Trophoblast cell (in vitro differentiated cells and primary cell): ENCODE measurements at regions not wholly inside any gene's neighbourhood (a gene's known extent, or its start where the extent isn't known, plus 50 kb on each side); places are given as distances from the start of the nearest gene placed in this dataset.

Experiments used
- DNase-seq, 2 donors: peaks; one replicate each; pipeline ENCODE4 v3.0.0-alpha.2; 2016
- H2AFZ ChIP-seq: 2 replicates; pipeline ENCODE4 v1.6.1; 2013; ENCODE audit warnings: low read length, moderate library complexity, mild to moderate bottlenecking; ENCODE audit not compliant: insufficient read depth, poor library complexity
- H2AK5ac ChIP-seq: 2 replicates; pipeline ENCODE4 v1.6.1; 2013; ENCODE audit warnings: mild to moderate bottlenecking, low read length
- H2BK120ac ChIP-seq: 2 replicates; pipeline ENCODE4 v1.6.1; 2013; ENCODE audit warnings: low read length, mild to moderate bottlenecking, moderate library complexity; ENCODE audit not compliant: insufficient read depth, poor library complexity
- H2BK12ac ChIP-seq: 2 replicates; pipeline ENCODE4 v1.6.1; 2013; ENCODE audit warnings: mild to moderate bottlenecking, low read length, moderate library complexity
- H2BK5ac ChIP-seq: 2 replicates; pipeline ENCODE4 v1.6.1; 2013; ENCODE audit warnings: low read length, low read depth, moderate library complexity, mild to moderate bottlenecking; ENCODE audit not compliant: poor library complexity
- H3K14ac ChIP-seq: 2 replicates; pipeline ENCODE4 v1.6.1; 2013; ENCODE audit warnings: mild to moderate bottlenecking, low read length
- H3K18ac ChIP-seq: 2 replicates; pipeline ENCODE4 v1.6.1; 2013; ENCODE audit warnings: mild to moderate bottlenecking, low read length
- H3K23ac ChIP-seq: 2 replicates; pipeline ENCODE4 v1.6.1; 2013; ENCODE audit warnings: low read length
- H3K27ac ChIP-seq: 2 replicates; pipeline ENCODE4 v1.5.1; 2013; ENCODE audit warnings: low read depth, mild to moderate bottlenecking, inconsistent platforms, low read length, moderate library complexity
- H3K27me3 ChIP-seq: 2 replicates; pipeline ENCODE4 v1.6.1; 2013; ENCODE audit warnings: inconsistent platforms, mild to moderate bottlenecking, low read length, moderate library complexity; ENCODE audit not compliant: insufficient read depth
- H3K36me3 ChIP-seq, 2 experiments: 1 replicate in 1 of 2; 2 replicates in 1 of 2; pipeline ENCODE4 v1.6.1; 2013; ENCODE audit warnings: low read length in 2 of 2, mild to moderate bottlenecking in 2 of 2, moderate library complexity in 1 of 2; ENCODE audit not compliant: insufficient read depth in 2 of 2, control insufficient read depth in 1 of 2
- H3K4ac ChIP-seq: 2 replicates; pipeline ENCODE4 v1.6.1; 2013; ENCODE audit warnings: low read depth, mild to moderate bottlenecking, low read length, moderate library complexity
- H3K4me1 ChIP-seq, 2 experiments: 1 replicate in 1 of 2; 2 replicates in 1 of 2; pipeline ENCODE4 v1.6.1; 2013; ENCODE audit warnings: low read length in 2 of 2, mild to moderate bottlenecking in 2 of 2, moderate library complexity in 1 of 2; ENCODE audit not compliant: insufficient read depth in 2 of 2, control insufficient read depth in 1 of 2
- H3K4me2 ChIP-seq: 2 replicates; pipeline ENCODE4 v1.6.1; 2013; ENCODE audit warnings: inconsistent platforms, mild to moderate bottlenecking, low read length, moderate library complexity
- H3K4me3 ChIP-seq: 2 replicates; pipeline ENCODE4 v1.5.1; 2013; ENCODE audit warnings: mild to moderate bottlenecking, low read depth, low read length, inconsistent platforms
- H3K79me1 ChIP-seq: one replicate; pipeline ENCODE4 v1.6.1; 2013; ENCODE audit warnings: low read length
- H3K79me2 ChIP-seq: 2 replicates; pipeline ENCODE4 v1.6.1; 2013; ENCODE audit warnings: low read length, mild to moderate bottlenecking; ENCODE audit not compliant: control insufficient read depth, insufficient read depth, poor library complexity
- H3K9ac ChIP-seq: 2 replicates; pipeline ENCODE4 v1.6.1; 2013; ENCODE audit warnings: mild to moderate bottlenecking, low read length
- H3K9me3 ChIP-seq: 2 replicates; pipeline ENCODE4 v1.6.1; 2013; ENCODE audit warnings: low read depth, mild to moderate bottlenecking, control low read depth, inconsistent platforms, low read length; ENCODE audit not compliant: insufficient read depth
- H4K12ac ChIP-seq: 2 replicates; pipeline ENCODE4 v1.6.1; 2013; ENCODE audit warnings: low read depth, mild to moderate bottlenecking, low read length, moderate library complexity
- H4K8ac ChIP-seq: 2 replicates; pipeline ENCODE4 v1.6.1; 2013; ENCODE audit warnings: low read depth, mild to moderate bottlenecking, low read length, moderate library complexity
- H4K91ac ChIP-seq: one replicate; pipeline ENCODE4 v1.6.1; 2013; ENCODE audit warnings: low read depth, mild to moderate bottlenecking, low read length, moderate library complexity
- WGBS: extraction: QIAGEN DNeasy Blood & Tissue Kit; methylation state at CpG from one replicate; pipeline ENCODE4 v1.1.7; 2013; ENCODE audit warnings: missing lambda C conversion rate; ENCODE audit not compliant: insufficient read length, insufficient coverage; ENCODE audit errors: extremely low coverage; 5-methylcytosine and 5-hydroxymethylcytosine counted together

DNA sequence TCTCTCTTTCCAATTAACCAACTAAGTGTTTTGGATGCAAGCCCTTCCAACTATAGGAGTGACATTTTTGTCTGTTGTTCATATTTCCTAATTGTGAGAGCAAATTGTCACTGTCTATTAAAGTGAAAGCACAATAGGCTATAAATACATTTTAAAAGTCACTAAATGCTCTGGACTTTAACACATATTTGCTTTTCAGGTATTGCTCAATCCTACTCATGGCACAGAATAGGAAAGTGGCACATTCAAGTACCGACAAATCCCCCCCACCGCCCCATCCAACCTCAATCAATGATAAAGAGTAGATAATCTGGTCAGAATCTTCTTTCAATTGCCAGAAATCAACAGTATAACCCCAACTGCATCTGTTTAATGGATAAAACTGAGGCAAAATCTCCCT lies 419.8 kb downstream of the PLK2 start:
- Histone ChIP-seq H3K79me1 (no peaks in the 10 kb centered on the region), H3K36me3 (no peaks in the 10 kb centered on the region), H3K4me3 (no peak overlapping the region), H3K27ac (no peak overlapping the region), H3K79me2 (no peaks in the 10 kb centered on the region), H2BK120ac (no peak overlapping the region), H3K9ac (no peak overlapping the region), H3K14ac (no peak overlapping the region), H2AK5ac (no peak overlapping the region), H4K91ac (no peak overlapping the region), H4K8ac (no peak overlapping the region), H3K4me1 (no peaks in the 10 kb centered on the region), H2BK12ac (no peak overlapping the region), H3K27me3 (no peaks in the 10 kb centered on the region), H4K12ac (no peak overlapping the region), H3K23ac (no peak overlapping the region), H2AFZ (no peak overlapping the region), H3K9me3 (no peaks in the 10 kb centered on the region), H3K4me2 (no peak overlapping the region), H3K18ac (no peak overlapping the region), H2BK5ac (no peak overlapping the region), H3K4ac (no peak overlapping the region)
- WGBS: no CpG with 5 or more reads among the region's 2 CpGs
- peak in 1 of 2 donors; percentile 0 for DNase-seq

- no peak overlapping the region for H2AFZ ChIP-seq
- no peak overlapping the region for H2BK12ac ChIP-seq
- no peak overlapping the region for H3K4ac ChIP-seq
- H4K8ac ChIP-seq: no peak overlapping the region
- no peaks in the 10 kb centered on the region for H3K79me1 ChIP-seq
- no peak overlapping the region for H2AK5ac ChIP-seq
- H3K9ac ChIP-seq: no peak overlapping the region
- H3K36me3 ChIP-seq: no peaks in the 10 kb centered on the region
- no peaks in the 10 kb centered on the region for H3K9me3 ChIP-seq
- no peak overlapping the region for H3K4me3 ChIP-seq
- H3K27ac ChIP-seq: no peak overlapping the region
- no peak overlapping the region for H2BK120ac ChIP-seq
- WGBS: no CpG with 5 or more reads among the region's 3 CpGs
- H3K4me1 ChIP-seq: no peaks in the 10 kb centered on the region
- no peak overlapping the region for H3K14ac ChIP-seq
- H2BK5ac ChIP-seq: no peak overlapping the region
- no peak overlapping the region for H3K18ac ChIP-seq
- H3K27me3 ChIP-seq: no peaks in the 10 kb centered on the region
- no peak overlapping the region for H4K12ac ChIP-seq
- H3K4me2 ChIP-seq: no peak overlapping the region
- DNase-seq: no peak
- no peaks in the 10 kb centered on the region for H3K79me2 ChIP-seq
- no peak overlapping the region for H3K23ac ChIP-seq
- H4K91ac ChIP-seq: no peak overlapping the region
Measured at GRCh38 chr5:58037899-58038298, 422.0 kb downstream of the PLK2 start.

- H3K18ac ChIP-seq: no peak overlapping the region
- no peak overlapping the region for H4K8ac ChIP-seq
- no peak overlapping the region for H2AK5ac ChIP-seq
- peaks cover 0 to 2% of the 10 kb centered on the region in 2 experiments for H3K4me1 ChIP-seq
- H3K9me3 ChIP-seq: no peaks in the 10 kb centered on the region
- H2BK12ac ChIP-seq: no peak overlapping the region
- H2AFZ ChIP-seq: no peak overlapping the region
- no peaks in the 10 kb centered on the region for H3K27me3 ChIP-seq
- no peaks in the 10 kb centered on the region for H3K79me2 ChIP-seq
- no peaks in the 10 kb centered on the region for H3K36me3 ChIP-seq
- H3K4me2 ChIP-seq: no peak overlapping the region
- no peak overlapping the region for H3K14ac ChIP-seq
- WGBS: no CpG with 5 or more reads among the region's 1 CpG
- H4K91ac ChIP-seq: no peak overlapping the region
- H3K79me1 ChIP-seq: peaks cover 1% of the 10 kb centered on the region
- no peak overlapping the region for H3K4me3 ChIP-seq
- no peak overlapping the region for H3K27ac ChIP-seq
- no peak overlapping the region for H2BK120ac ChIP-seq
- H3K4ac ChIP-seq: no peak overlapping the region
- no peak overlapping the region for H3K23ac ChIP-seq
- no peak for DNase-seq
- H2BK5ac ChIP-seq: no peak overlapping the region
- no peak overlapping the region for H4K12ac ChIP-seq
- no peak overlapping the region for H3K9ac ChIP-seq
Measured at GRCh38 chr5:58025809-58026208, 434.1 kb downstream of the PLK2 start.

- H3K79me2 ChIP-seq: no peaks in the 10 kb centered on the region
- peak; percentile 67 to 77 for DNase-seq
- H2BK5ac ChIP-seq: no peak overlapping the region
- H3K4ac ChIP-seq: no peak overlapping the region
- no peak overlapping the region for H3K14ac ChIP-seq
- H3K79me1 ChIP-seq: peaks cover 5% of the 10 kb centered on the region
- H3K9ac ChIP-seq: no peak overlapping the region
- H2BK120ac ChIP-seq: no peak overlapping the region
- no peaks in the 10 kb centered on the region for H3K27me3 ChIP-seq
- no peak overlapping the region for H3K4me3 ChIP-seq
- H4K91ac ChIP-seq: no peak overlapping the region
- no peaks in the 10 kb centered on the region for H3K36me3 ChIP-seq
- peaks cover 0 to 3% of the 10 kb centered on the region in 2 experiments for H3K4me1 ChIP-seq
- no peaks in the 10 kb centered on the region for H3K9me3 ChIP-seq
- no peak overlapping the region for H4K8ac ChIP-seq
- H3K18ac ChIP-seq: no peak overlapping the region
- H2AFZ ChIP-seq: no peak overlapping the region
- H4K12ac ChIP-seq: no peak overlapping the region
- H3K23ac ChIP-seq: no peak overlapping the region
- no peak overlapping the region for H2BK12ac ChIP-seq
- no peak overlapping the region for H3K4me2 ChIP-seq
- WGBS: no CpG with 5 or more reads among the region's 1 CpG
- H3K27ac ChIP-seq: no peak overlapping the region
- H2AK5ac ChIP-seq: no peak overlapping the region
Measured at GRCh38 chr5:58024151-58024550, 435.7 kb downstream of the PLK2 start.
